ENCODE measurements at regions not wholly inside any gene's neighbourhood (a gene's known extent, or its start where the extent isn't known, plus 50 kb on each side); places are given as distances from the start of the nearest gene placed in this dataset.

DNA sequence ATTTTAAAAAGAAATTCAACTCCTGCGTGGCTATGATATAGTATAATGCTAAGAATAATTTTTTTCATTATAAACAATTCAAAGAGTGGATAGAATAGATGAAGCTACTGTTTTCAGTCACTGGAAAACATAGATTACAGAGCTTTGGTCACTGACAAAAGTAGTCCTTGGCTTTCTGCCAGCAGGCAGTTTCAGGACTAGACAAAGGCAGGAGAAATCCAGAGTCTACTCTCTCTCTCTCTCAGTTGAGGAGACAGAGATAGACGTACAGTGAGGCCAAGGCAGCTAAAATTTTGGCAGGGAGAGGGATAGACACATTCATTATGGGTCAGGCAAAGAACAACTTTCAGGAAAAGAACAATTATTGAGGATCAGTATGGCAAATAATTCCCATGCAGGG is 491.4 kb upstream of the CRIM1 start:
- TF ChIP-seq, protein P1, sequence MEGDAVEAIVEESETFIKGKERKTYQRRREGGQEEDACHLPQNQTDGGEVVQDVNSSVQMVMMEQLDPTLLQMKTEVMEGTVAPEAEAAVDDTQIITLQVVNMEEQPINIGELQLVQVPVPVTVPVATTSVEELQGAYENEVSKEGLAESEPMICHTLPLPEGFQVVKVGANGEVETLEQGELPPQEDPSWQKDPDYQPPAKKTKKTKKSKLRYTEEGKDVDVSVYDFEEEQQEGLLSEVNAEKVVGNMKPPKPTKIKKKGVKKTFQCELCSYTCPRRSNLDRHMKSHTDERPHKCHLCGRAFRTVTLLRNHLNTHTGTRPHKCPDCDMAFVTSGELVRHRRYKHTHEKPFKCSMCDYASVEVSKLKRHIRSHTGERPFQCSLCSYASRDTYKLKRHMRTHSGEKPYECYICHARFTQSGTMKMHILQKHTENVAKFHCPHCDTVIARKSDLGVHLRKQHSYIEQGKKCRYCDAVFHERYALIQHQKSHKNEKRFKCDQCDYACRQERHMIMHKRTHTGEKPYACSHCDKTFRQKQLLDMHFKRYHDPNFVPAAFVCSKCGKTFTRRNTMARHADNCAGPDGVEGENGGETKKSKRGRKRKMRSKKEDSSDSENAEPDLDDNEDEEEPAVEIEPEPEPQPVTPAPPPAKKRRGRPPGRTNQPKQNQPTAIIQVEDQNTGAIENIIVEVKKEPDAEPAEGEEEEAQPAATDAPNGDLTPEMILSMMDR (conservative IDR thresholded peaks at IDR 0.05; ENCODE audit: low read depth, low read length) = no peak
- TF ChIP-seq EZH2 (IDR thresholded peaks at IDR 0.05; ENCODE audit: low read length, unreplicated experiment) (no peak), EZH2phosphoT487 (IDR thresholded peaks at IDR 0.05; ENCODE audit: borderline replicate concordance, low read length) (no peak)
